ENCODE measurements at regions not wholly inside any gene's neighbourhood (a gene's known extent, or its start where the extent isn't known, plus 50 kb on each side); places are given as distances from the start of the nearest gene placed in this dataset.

- TF ChIP-seq CTCF (conservative IDR thresholded peaks at IDR 0.05; ENCODE audit: low read length), result no peak
- DNase-seq (ENCODE audit: low read depth), result no peak
Measured at GRCh38 chr4:126733301-126733700, 899.5 kb upstream of the INTU start.

GRCh38 chr4:126734465-126734864, 898.3 kb upstream of the INTU start:
- no peak overlapping the region for H3K4me3 ChIP-seq (ENCODE audit: low read length)
- no peak for TF ChIP-seq CTCF (conservative IDR thresholded peaks at IDR 0.05; ENCODE audit: low read length)
- DNase-seq (ENCODE audit: low read depth), result no peak

More at GRCh38 chr4:126733301-126733700, 899.5 kb upstream of the INTU start:
- H3K4me3 ChIP-seq (ENCODE audit: low read length), result no peak overlapping the region

GRCh38 chr4:126735294-126736132, 897.2 kb upstream of the INTU start:
- DNase-seq (ENCODE audit: low read depth), result no peak
- no peak for TF ChIP-seq CTCF (conservative IDR thresholded peaks at IDR 0.05; ENCODE audit: low read length)
- no peak overlapping the region for H3K4me3 ChIP-seq (ENCODE audit: low read length)

- TF ChIP-seq CTCF (conservative IDR thresholded peaks at IDR 0.05; ENCODE audit: low read length), result no peak
- H3K4me3 ChIP-seq (ENCODE audit: low read length), result no peak overlapping the region
- DNase-seq (ENCODE audit: low read depth), result no peak
Measured at GRCh38 chr4:126736133-126736518, 896.6 kb upstream of the INTU start.

GRCh38 chr4:126737899-126738526, 894.7 kb upstream of the INTU start:
- TF ChIP-seq CTCF (conservative IDR thresholded peaks at IDR 0.05; ENCODE audit: low read length), result no peak
- DNase-seq (ENCODE audit: low read depth), result no peak
- H3K4me3 ChIP-seq (ENCODE audit: low read length), result no peak overlapping the region

- DNase-seq (ENCODE audit: low read depth), result no peak
- H3K4me3 ChIP-seq (ENCODE audit: low read length), result no peak overlapping the region
- TF ChIP-seq CTCF (conservative IDR thresholded peaks at IDR 0.05; ENCODE audit: low read length), result no peak
Measured at GRCh38 chr4:126738527-126738923, 894.2 kb upstream of the INTU start.

GRCh38 chr4:126738926-126739325, 893.8 kb upstream of the INTU start:
- no peak for TF ChIP-seq CTCF (conservative IDR thresholded peaks at IDR 0.05; ENCODE audit: low read length)
- no peak for DNase-seq (ENCODE audit: low read depth)
- no peak overlapping the region for H3K4me3 ChIP-seq (ENCODE audit: low read length)
